ENCODE measurements at regions not wholly inside any gene's neighbourhood (a gene's known extent, or its start where the extent isn't known, plus 50 kb on each side); places are given as distances from the start of the nearest gene placed in this dataset.
A peak's percentile ranks its signal among the peaks of the same experiment; 100 is the strongest.

- H3K4me1 ChIP-seq (ENCODE audit: control insufficient read depth, insufficient read depth, low read length), result no peaks in the 10 kb centered on the region
- H3K27me3 ChIP-seq (ENCODE audit: control insufficient read depth, insufficient read depth, low read length), result no peaks in the 10 kb centered on the region
- H3K4me3 ChIP-seq (ENCODE audit: low read depth, low read length), result no peak overlapping the region
- WGBS (ENCODE audit: insufficient coverage), result 100% methylated on average over 1 of the region's 1 CpG
- no peak overlapping the region for H3K27ac ChIP-seq (ENCODE audit: low read depth, low read length)
- H3K36me3 ChIP-seq (ENCODE audit: control insufficient read depth, insufficient read depth, low read length), result no peaks in the 10 kb centered on the region
- DNase-seq (ENCODE audit: low read depth in 4 of 6, low spot score in 6 of 6), result no peak
- H3K9me3 ChIP-seq (ENCODE audit: control insufficient read depth, insufficient read depth, low read length), result no peaks in the 10 kb centered on the region
These were observed 158.9 kb upstream of the COL11A1 start for GRCh38 chr1:103267266-103267665.

DNA sequence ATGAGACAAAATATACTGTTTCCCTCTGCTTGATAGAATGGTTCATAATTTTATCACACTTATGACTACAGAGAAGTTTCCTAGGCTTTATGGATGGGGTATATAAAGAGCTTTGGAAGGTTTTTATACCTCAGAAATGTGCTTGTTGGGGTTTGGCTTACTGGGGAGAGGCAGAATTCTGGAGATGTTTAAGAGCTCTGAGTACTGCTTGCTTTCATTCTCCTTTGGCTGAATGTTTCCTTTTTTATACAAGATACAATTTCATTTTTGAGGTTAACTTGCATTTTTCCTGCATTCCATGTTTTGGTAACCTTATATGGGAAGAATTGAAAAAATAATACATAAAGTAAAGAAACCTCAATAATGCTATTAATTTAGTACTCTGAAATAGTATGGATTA lies 157.7 kb upstream of the COL11A1 start:
- H3K4me3 ChIP-seq (ENCODE audit: low read depth, low read length), result no peak overlapping the region
- no peak for DNase-seq (ENCODE audit: low read depth in 4 of 6, low spot score in 6 of 6)
- H3K36me3 ChIP-seq (ENCODE audit: control insufficient read depth, insufficient read depth, low read length), result no peaks in the 10 kb centered on the region
- no peak overlapping the region for H3K27ac ChIP-seq (ENCODE audit: low read depth, low read length)
- no peaks in the 10 kb centered on the region for H3K27me3 ChIP-seq (ENCODE audit: control insufficient read depth, insufficient read depth, low read length)
- H3K9me3 ChIP-seq (ENCODE audit: control insufficient read depth, insufficient read depth, low read length), result no peaks in the 10 kb centered on the region
- H3K4me1 ChIP-seq (ENCODE audit: control insufficient read depth, insufficient read depth, low read length), result no peaks in the 10 kb centered on the region

- H3K36me3 ChIP-seq (ENCODE audit: control insufficient read depth, insufficient read depth, low read length), result no peaks in the 10 kb centered on the region
- DNase-seq (ENCODE audit: low read depth in 4 of 6, low spot score in 6 of 6), result no peak
- no peaks in the 10 kb centered on the region for H3K4me1 ChIP-seq (ENCODE audit: control insufficient read depth, insufficient read depth, low read length)
- no peak overlapping the region for H3K4me3 ChIP-seq (ENCODE audit: low read depth, low read length)
- no peak overlapping the region for H3K27ac ChIP-seq (ENCODE audit: low read depth, low read length)
- H3K9me3 ChIP-seq (ENCODE audit: control insufficient read depth, insufficient read depth, low read length), result no peaks in the 10 kb centered on the region
- H3K27me3 ChIP-seq (ENCODE audit: control insufficient read depth, insufficient read depth, low read length), result no peaks in the 10 kb centered on the region
These were observed 157.2 kb upstream of the COL11A1 start for GRCh38 chr1:103265551-103265950.

GRCh38 chr1:103259982-103260381 lies 151.7 kb upstream of the COL11A1 start:
- WGBS (ENCODE audit: insufficient coverage), result no CpG with 5 or more reads among the region's 2 CpGs
- DNase-seq (ENCODE audit: low read depth in 4 of 6, low spot score in 6 of 6), result no peak
- Histone ChIP-seq H3K9me3 (ENCODE audit: control insufficient read depth, insufficient read depth, low read length) (no peaks in the 10 kb centered on the region), H3K4me1 (ENCODE audit: control insufficient read depth, insufficient read depth, low read length) (no peaks in the 10 kb centered on the region), H3K27ac (ENCODE audit: low read depth, low read length) (no peak overlapping the region), H3K36me3 (ENCODE audit: control insufficient read depth, insufficient read depth, low read length) (no peaks in the 10 kb centered on the region), H3K4me3 (ENCODE audit: low read depth, low read length) (no peak overlapping the region), H3K27me3 (ENCODE audit: control insufficient read depth, insufficient read depth, low read length) (no peaks in the 10 kb centered on the region)

GRCh38 chr1:103256490-103256889 lies 148.2 kb upstream of the COL11A1 start:
- DNase-seq (ENCODE audit: low read depth in 4 of 6, low spot score in 6 of 6), result no peak
- H3K9me3 ChIP-seq (ENCODE audit: control insufficient read depth, insufficient read depth, low read length), result no peaks in the 10 kb centered on the region
- no CpG with 5 or more reads among the region's 1 CpG for WGBS (ENCODE audit: insufficient coverage)

DNA sequence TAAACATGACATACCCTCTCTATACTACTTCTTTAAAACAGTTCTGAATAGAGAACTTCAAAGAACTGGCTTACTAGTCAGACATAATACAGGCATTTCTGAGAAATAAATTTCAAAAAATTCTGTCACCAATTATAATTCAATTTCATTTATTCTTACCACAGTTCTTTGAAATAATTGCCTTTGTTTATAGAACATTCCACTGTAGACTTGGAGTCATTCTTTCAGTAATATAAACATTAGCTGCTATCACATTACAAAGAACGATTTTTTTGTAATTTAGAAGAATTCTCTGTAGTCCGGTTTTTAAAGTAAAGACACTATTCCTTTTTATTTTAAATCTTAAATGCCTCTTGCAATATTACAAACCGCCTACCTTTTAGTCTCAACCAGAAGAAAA lies 146.4 kb upstream of the COL11A1 start:
- no peak for DNase-seq (ENCODE audit: low read depth in 4 of 6, low spot score in 6 of 6)
- no CpG with 5 or more reads among the region's 3 CpGs for WGBS (ENCODE audit: insufficient coverage)
- H3K36me3 ChIP-seq (ENCODE audit: control insufficient read depth, insufficient read depth, low read length), result no peaks in the 10 kb centered on the region
- H3K9me3 ChIP-seq (ENCODE audit: control insufficient read depth, insufficient read depth, low read length), result no peaks in the 10 kb centered on the region
- no peak overlapping the region for H3K27ac ChIP-seq (ENCODE audit: low read depth, low read length)
- no peak overlapping the region for H3K4me3 ChIP-seq (ENCODE audit: low read depth, low read length)
- H3K4me1 ChIP-seq (ENCODE audit: control insufficient read depth, insufficient read depth, low read length), result no peaks in the 10 kb centered on the region
- no peaks in the 10 kb centered on the region for H3K27me3 ChIP-seq (ENCODE audit: control insufficient read depth, insufficient read depth, low read length)

More at GRCh38 chr1:103256490-103256889, 148.2 kb upstream of the COL11A1 start:
- H3K4me3 ChIP-seq (ENCODE audit: low read depth, low read length), result no peak overlapping the region
- no peaks in the 10 kb centered on the region for H3K27me3 ChIP-seq (ENCODE audit: control insufficient read depth, insufficient read depth, low read length)
- no peak overlapping the region for H3K27ac ChIP-seq (ENCODE audit: low read depth, low read length)
- H3K36me3 ChIP-seq (ENCODE audit: control insufficient read depth, insufficient read depth, low read length), result no peaks in the 10 kb centered on the region
- no peaks in the 10 kb centered on the region for H3K4me1 ChIP-seq (ENCODE audit: control insufficient read depth, insufficient read depth, low read length)

DNA sequence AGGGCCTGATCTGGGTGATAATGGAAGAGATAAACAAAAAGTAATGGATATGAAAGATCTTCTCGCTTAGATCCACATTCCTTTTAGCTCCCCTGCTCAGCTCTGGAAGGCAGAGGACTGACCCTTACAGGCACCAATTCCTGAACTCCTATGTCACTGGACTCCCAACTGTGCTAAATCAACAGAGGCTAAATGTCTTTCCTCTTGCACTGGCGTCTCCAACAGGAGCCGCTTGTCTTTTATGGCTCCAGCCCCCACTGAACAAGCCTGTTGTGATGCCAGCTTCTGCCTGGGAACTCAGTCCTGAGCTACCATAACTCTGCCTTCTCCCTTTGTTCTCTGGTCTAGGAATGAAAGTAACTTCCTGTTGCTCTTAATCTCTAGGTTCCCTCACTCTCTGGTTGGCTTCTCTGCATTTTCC lies 142.1 kb upstream of the COL11A1 start:
- DNase-seq (ENCODE audit: low read depth in 4 of 6, low spot score in 6 of 6), result peak in 5 of 6 donors; percentile 5 to 66 (median 13)
- H3K4me1 ChIP-seq (ENCODE audit: control insufficient read depth, insufficient read depth, low read length), result no peaks in the 10 kb centered on the region
- WGBS (ENCODE audit: insufficient coverage), result 30% methylated on average over 3 of the region's 3 CpGs
- no peaks in the 10 kb centered on the region for H3K36me3 ChIP-seq (ENCODE audit: control insufficient read depth, insufficient read depth, low read length)
- no peaks in the 10 kb centered on the region for H3K27me3 ChIP-seq (ENCODE audit: control insufficient read depth, insufficient read depth, low read length)
- H3K4me3 ChIP-seq (ENCODE audit: low read depth, low read length), result no peak overlapping the region
- H3K27ac ChIP-seq (ENCODE audit: low read depth, low read length), result peak overlapping the region; percentile 35
- no peaks in the 10 kb centered on the region for H3K9me3 ChIP-seq (ENCODE audit: control insufficient read depth, insufficient read depth, low read length)

- Histone ChIP-seq H3K4me3 (ENCODE audit: low read depth, low read length) (no peak overlapping the region), H3K27me3 (ENCODE audit: control insufficient read depth, insufficient read depth, low read length) (no peaks in the 10 kb centered on the region), H3K27ac (ENCODE audit: low read depth, low read length) (no peak overlapping the region), H3K9me3 (ENCODE audit: control insufficient read depth, insufficient read depth, low read length) (no peaks in the 10 kb centered on the region), H3K36me3 (ENCODE audit: control insufficient read depth, insufficient read depth, low read length) (no peaks in the 10 kb centered on the region), H3K4me1 (ENCODE audit: control insufficient read depth, insufficient read depth, low read length) (no peaks in the 10 kb centered on the region)
- peak in 1 of 6 donors; percentile 9 for DNase-seq (ENCODE audit: low read depth in 4 of 6, low spot score in 6 of 6)
- WGBS (ENCODE audit: insufficient coverage), result 82% methylated on average over 5 of the region's 8 CpGs
These were observed 140.2 kb upstream of the COL11A1 start for GRCh38 chr1:103248417-103249102.

GRCh38 chr1:103247517-103247916 lies 139.2 kb upstream of the COL11A1 start:
- Histone ChIP-seq H3K36me3 (ENCODE audit: control insufficient read depth, insufficient read depth, low read length) (no peaks in the 10 kb centered on the region), H3K27me3 (ENCODE audit: control insufficient read depth, insufficient read depth, low read length) (no peaks in the 10 kb centered on the region), H3K4me1 (ENCODE audit: control insufficient read depth, insufficient read depth, low read length) (no peaks in the 10 kb centered on the region)

GRCh38 chr1:103243481-103243880 lies 135.2 kb upstream of the COL11A1 start:
- Histone ChIP-seq H3K9me3 (ENCODE audit: control insufficient read depth, insufficient read depth, low read length) (no peaks in the 10 kb centered on the region), H3K36me3 (ENCODE audit: control insufficient read depth, insufficient read depth, low read length) (no peaks in the 10 kb centered on the region), H3K4me1 (ENCODE audit: control insufficient read depth, insufficient read depth, low read length) (no peaks in the 10 kb centered on the region), H3K27me3 (ENCODE audit: control insufficient read depth, insufficient read depth, low read length) (no peaks in the 10 kb centered on the region), H3K27ac (ENCODE audit: low read depth, low read length) (no peak overlapping the region), H3K4me3 (ENCODE audit: low read depth, low read length) (no peak overlapping the region)
- WGBS (ENCODE audit: insufficient coverage), result no CpG with 5 or more reads among the region's 1 CpG
- DNase-seq (ENCODE audit: low read depth in 4 of 6, low spot score in 6 of 6), result peak in 2 of 6 donors; percentile 22 to 36

More at GRCh38 chr1:103247517-103247916, 139.2 kb upstream of the COL11A1 start:
- H3K4me3 ChIP-seq (ENCODE audit: low read depth, low read length), result no peak overlapping the region
- H3K9me3 ChIP-seq (ENCODE audit: control insufficient read depth, insufficient read depth, low read length), result no peaks in the 10 kb centered on the region
- no peak for DNase-seq (ENCODE audit: low read depth in 4 of 6, low spot score in 6 of 6)
- H3K27ac ChIP-seq (ENCODE audit: low read depth, low read length), result no peak overlapping the region
- no CpG with 5 or more reads among the region's 2 CpGs for WGBS (ENCODE audit: insufficient coverage)
